AG04449 (cell line): ENCODE measurements at regions not wholly inside any gene's neighbourhood (a gene's known extent, or its start where the extent isn't known, plus 50 kb on each side); places are given as distances from the start of the nearest gene placed in this dataset.

Experiments
- CTCF ChIA-PET: fragments of 350-600 bp; formaldehyde crosslinking; extraction: SDS; loops from one replicate; lab custom pipeline; 2021; ENCODE audit warnings: antibody characterized with exemption; lab: Yijun Ruan, JAX
- POLR2A ChIA-PET: fragments of 400-600, 350-600 bp; formaldehyde crosslinking; extraction: SDS; loops from one replicate; lab custom pipeline; 2020; ENCODE audit warnings: antibody characterized with exemption, inconsistent platforms; lab: Yijun Ruan, JAX
- DNase-seq: peaks from one replicate; pipeline ENCODE4 v3.0.0-alpha.2; 2010; ENCODE audit warnings: low read depth, low spot score
- H3K4me3 ChIP-seq: 2 replicates; pipeline ENCODE4 v1.5.1; 2011; ENCODE audit warnings: low read depth, mild to moderate bottlenecking, control low read depth, low read length
- CTCF ChIP-seq: IDR thresholded peaks from one replicate; pipeline ENCODE4 v1.5.1; 2011; ENCODE audit warnings: mild to moderate bottlenecking, moderate library complexity, low read length, control low read depth, inconsistent platforms; ENCODE audit not compliant: insufficient read depth; ENCODE audit errors: missing control alignments

- POLR2A ChIA-PET = no interaction called here
- CTCF ChIA-PET = no interaction called here
- no peak overlapping the region for H3K4me3 ChIP-seq
- no peak for TF ChIP-seq CTCF
- DNase-seq = no peak
Measured at GRCh38 chr7:85570898-85571297, 384.0 kb upstream of the SEMA3D start.

GRCh38 chr7:85567983-85568382 is 381.1 kb upstream of the SEMA3D start:
- CTCF ChIA-PET = interaction anchor here (1.0 to 1.3 kb wide), 3 partner anchors 13 to 23 kb away, joined by 3 to 4 read pairs (median 4); no protein-coding TSS in a partner anchor
- POLR2A ChIA-PET = no interaction called here
- no peak for TF ChIP-seq CTCF
- DNase-seq = no peak
- H3K4me3 ChIP-seq = no peak overlapping the region

GRCh38 chr7:85566095-85566794 is 379.4 kb upstream of the SEMA3D start:
- DNase-seq = no peak
- no peak for TF ChIP-seq CTCF
- ChIA-PET CTCF (interaction anchor here (0.7 kb wide), 1 partner anchor 10 kb away, joined by 3 read pairs; no protein-coding TSS in a partner anchor), POLR2A (no interaction called here)
- H3K4me3 ChIP-seq = no peak overlapping the region

- ChIA-PET POLR2A (no interaction called here), CTCF (interaction anchor here (0.7 to 1.0 kb wide), 2 partner anchors 9 to 13 kb away, joined by 3 to 4 read pairs; no protein-coding TSS in a partner anchor)
- no peak for DNase-seq
- H3K4me3 ChIP-seq = no peak overlapping the region
- no peak for TF ChIP-seq CTCF
Measured at GRCh38 chr7:85565276-85565675, 378.4 kb upstream of the SEMA3D start.

GRCh38 chr7:85564861-85565260 is 378.0 kb upstream of the SEMA3D start:
- no peak for DNase-seq
- ChIA-PET POLR2A (no interaction called here), CTCF (interaction anchor here (0.7 to 1.0 kb wide), 2 partner anchors 9 to 13 kb away, joined by 3 to 4 read pairs; no protein-coding TSS in a partner anchor)
- no peak for TF ChIP-seq CTCF
- H3K4me3 ChIP-seq = no peak overlapping the region

GRCh38 chr7:85561706-85562105 is 374.9 kb upstream of the SEMA3D start:
- CTCF ChIA-PET = no interaction called here
- H3K4me3 ChIP-seq = no peak overlapping the region
- POLR2A ChIA-PET = no interaction called here
- DNase-seq = no peak
- no peak for TF ChIP-seq CTCF
